SK-N-SH (cell line): ENCODE measurements at regions not wholly inside any gene's neighbourhood (a gene's known extent, or its start where the extent isn't known, plus 50 kb on each side); places are given as distances from the start of the nearest gene placed in this dataset.

Experiments used
- CTCF ChIA-PET: fragments of 300-600, 350-600 bp; formaldehyde crosslinking; extraction: SDS; loops from one replicate; lab custom pipeline; 2021; lab: Yijun Ruan, JAX
- POLR2A ChIA-PET: fragments of 350-600 bp; sonication (Branson Sonifier 250); formaldehyde crosslinking; extraction: SDS; loops from one replicate; lab custom pipeline; 2020; ENCODE audit warnings: antibody characterized with exemption, inconsistent platforms; lab: Yijun Ruan, JAX
- DNase-seq: peaks from one replicate; pipeline ENCODE4 v3.0.0; 2012
- H2AFZ ChIP-seq: fragments of 200-600 bp; sonication (generic); 2 replicates; pipeline ENCODE4 v1.8.1; 2016; ENCODE audit warnings: antibody characterized with exemption, mild to moderate bottlenecking, low read depth
- H3F3A ChIP-seq: fragments of 200-600 bp; sonication (generic); replicated peaks from 2 replicates; pipeline ENCODE3; 2016; ENCODE audit warnings: antibody characterized with exemption, mild to moderate bottlenecking; ENCODE audit not compliant: insufficient read depth
- H3K27ac ChIP-seq, 2 experiments: fragments of 200-500 bp in 1 of 2; fragments of 200-600 bp in 1 of 2; sonication (Bioruptor generic) in 1 of 2; sonication (generic), shearing (Covaris generic) in 1 of 2; 2 replicates each; pipeline versions ENCODE4 v1.5.1 to v1.6.1; 2014 to 2016; ENCODE audit warnings: low read depth in 2 of 2, inconsistent platforms in 1 of 2, low read length in 1 of 2, mild to moderate bottlenecking in 1 of 2, mixed read lengths in 1 of 2
- H3K27me3 ChIP-seq: fragments of 200-600 bp; sonication (generic), shearing (Covaris generic); 2 replicates; pipeline ENCODE4 v1.6.1; 2016; ENCODE audit warnings: mixed run types; ENCODE audit not compliant: insufficient read depth
- H3K36me3 ChIP-seq, 2 experiments: fragments of 200-500 bp in 1 of 2; fragments of 200-600 bp in 1 of 2; sonication (Bioruptor generic) in 1 of 2; sonication (generic) in 1 of 2; replicated peaks in 1 of 2; 2 replicates each; pipeline versions ENCODE3 to v1.5.1; 2014 to 2016; ENCODE audit warnings: low read length in 1 of 2, mild to moderate bottlenecking in 1 of 2; ENCODE audit not compliant: insufficient read depth in 2 of 2, control insufficient read depth in 1 of 2
- H3K4me1 ChIP-seq, 2 experiments: fragments of 200-500 bp in 1 of 2; fragments of 200-600 bp in 1 of 2; sonication (Bioruptor generic) in 1 of 2; sonication (generic), shearing (Covaris generic) in 1 of 2; 2 replicates each; pipeline versions ENCODE4 v1.5.1 to v1.6.1; 2014 to 2016; ENCODE audit warnings: low read depth in 1 of 2, low read length in 1 of 2, mixed run types in 1 of 2; ENCODE audit not compliant: insufficient read depth in 2 of 2, control insufficient read depth in 1 of 2
- H3K4me2 ChIP-seq: fragments of 200-600 bp; sonication (generic), shearing (Covaris generic); 2 replicates; pipeline ENCODE4 v1.6.1; 2017; ENCODE audit warnings: mixed run types
- H3K4me3 ChIP-seq, 2 experiments: fragments of 200-500 bp in 1 of 2; fragments of 200-600 bp in 1 of 2; sonication (Bioruptor generic) in 1 of 2; sonication (generic), shearing (Covaris generic) in 1 of 2; 2 replicates each; pipeline versions ENCODE4 v1.5.1 to v1.8.1; 2014 to 2016; ENCODE audit warnings: low read depth in 2 of 2, inconsistent platforms in 1 of 2, low read length in 1 of 2, mild to moderate bottlenecking in 1 of 2, mixed read lengths in 1 of 2, moderate library complexity in 1 of 2
- H3K79me2 ChIP-seq: fragments of 200-600 bp; sonication (generic); 2 replicates; pipeline ENCODE4 v1.8.1; 2017; ENCODE audit warnings: mild to moderate bottlenecking; ENCODE audit not compliant: insufficient read depth
- H3K9ac ChIP-seq: fragments of 200-600 bp; sonication (generic); 2 replicates; pipeline ENCODE4 v1.6.1; 2017; ENCODE audit warnings: mixed run types
- H3K9me2 ChIP-seq: fragments of 200-600 bp; sonication (generic); 2 replicates; pipeline ENCODE4 v1.6.1; 2017; ENCODE audit warnings: mixed run types
- H3K9me3 ChIP-seq: fragments of 200-600 bp; sonication (generic); 2 replicates; pipeline ENCODE4 v1.6.1; 2017; ENCODE audit warnings: mixed run types, mild to moderate bottlenecking, moderate library complexity
- H4K20me1 ChIP-seq: fragments of 200-600 bp; sonication (generic); 2 replicates; pipeline ENCODE4 v1.6.1; 2017; ENCODE audit warnings: mild to moderate bottlenecking, mixed run types; ENCODE audit not compliant: insufficient read depth
- CHD2 ChIP-seq: fragments of 150-350 bp; IDR thresholded peaks from 2 replicates; pipeline ENCODE4 v1.6.1; 2018; ENCODE audit warnings: low read length; ENCODE audit not compliant: partially characterized antibody
- CTCF ChIP-seq: fragments of 200-600 bp; sonication (generic); IDR thresholded peaks from 2 replicates; pipeline ENCODE4 v1.6.1; 2017; ENCODE audit warnings: antibody characterized with exemption, mild to moderate bottlenecking, moderate library complexity
- EZH2phosphoT487 ChIP-seq: fragments of 200-600 bp; sonication (generic); IDR thresholded peaks from 2 replicates; pipeline ENCODE4 v1.6.1; 2017; ENCODE audit warnings: low read depth, mixed run types, mild to moderate bottlenecking, antibody characterized with exemption, moderate library complexity, borderline replicate concordance
- FOSL2 ChIP-seq: IDR thresholded peaks from 2 replicates; pipeline ENCODE4 v1.4.0; 2012; ENCODE audit warnings: low read depth, mild to moderate bottlenecking, moderate library complexity, borderline replicate concordance
- GABPA ChIP-seq: IDR thresholded peaks from 2 replicates; pipeline ENCODE4 v1.4.0; 2012; ENCODE audit warnings: low read depth, mild to moderate bottlenecking
- GATA2 ChIP-seq: sonication (generic); formaldehyde crosslinking; IDR thresholded peaks from 2 replicates; pipeline ENCODE4 v1.5.0; 2020; ENCODE audit warnings: mild to moderate bottlenecking, missing genetic modification reagents
- JUND ChIP-seq: IDR thresholded peaks from 2 replicates; pipeline ENCODE4 v1.4.0; 2012
- MAX ChIP-seq: IDR thresholded peaks from 2 replicates; pipeline ENCODE4 v1.4.0; 2012; ENCODE audit warnings: low read depth
- MEF2A ChIP-seq: IDR thresholded peaks from 2 replicates; pipeline ENCODE4 v1.4.0; 2012; ENCODE audit warnings: low read depth, borderline replicate concordance
- NRF1 ChIP-seq: IDR thresholded peaks from 2 replicates; pipeline ENCODE4 v1.6.1; 2012; ENCODE audit warnings: low read depth, mild to moderate bottlenecking, low read length
- POLR2AphosphoS5 ChIP-seq: IDR thresholded peaks from 2 replicates; pipeline ENCODE4 v1.6.1; 2012; ENCODE audit warnings: low read depth, low read length
- RCOR1 ChIP-seq: fragments of 150-350 bp; IDR thresholded peaks from 2 replicates; pipeline ENCODE4 v1.6.1; 2017; ENCODE audit warnings: antibody characterized with exemption, low read length
- REST ChIP-seq: IDR thresholded peaks from 2 replicates; pipeline ENCODE4 v1.6.1; 2012; ENCODE audit warnings: mild to moderate bottlenecking, low read depth, low read length, moderate library complexity
- RXRA ChIP-seq: IDR thresholded peaks from 2 replicates; pipeline ENCODE4 v1.4.0; 2012; ENCODE audit warnings: low read depth, mild to moderate bottlenecking, borderline replicate concordance
- SIN3A ChIP-seq: IDR thresholded peaks from 2 replicates; pipeline ENCODE4 v1.6.1; 2012; ENCODE audit warnings: low read depth, mild to moderate bottlenecking, low read length, moderate library complexity, borderline replicate concordance
- SMC3 ChIP-seq: IDR thresholded peaks from 2 replicates; pipeline ENCODE4 v1.6.1; 2012; ENCODE audit warnings: low read depth, low read length, improper control_type of control experiment
- TCF12 ChIP-seq: IDR thresholded peaks from 2 replicates; pipeline ENCODE4 v1.4.0; 2012
- USF1 ChIP-seq: IDR thresholded peaks from 2 replicates; pipeline ENCODE4 v1.4.0; 2012; ENCODE audit warnings: low read depth, borderline replicate concordance
- USF2 ChIP-seq: fragments of 150-350 bp; IDR thresholded peaks from 2 replicates; pipeline ENCODE4 v1.6.1; 2017; ENCODE audit warnings: antibody characterized with exemption, low read length, low read depth, borderline replicate concordance
- ZBTB33 ChIP-seq: IDR thresholded peaks from 2 replicates; pipeline ENCODE4 v1.4.0; 2012; ENCODE audit warnings: low read depth, borderline replicate concordance
- WGBS: methylation state at CpG from one replicate; pipeline ENCODE4 v1.1.6; 2017; ENCODE audit warnings: low lambda C conversion rate; 5-methylcytosine and 5-hydroxymethylcytosine counted together

GRCh38 chr4:138632856-138633579 is 382.6 kb upstream of the NOCT start (continued):
- no peak for TF ChIP-seq USF2
- no peak for TF ChIP-seq TCF12
- no peak for TF ChIP-seq RXRA
- TF ChIP-seq POLR2AphosphoS5 = no peak

- Histone ChIP-seq H2AFZ (no peak overlapping the region), H3F3A (no peaks in the 10 kb centered on the region), H3K9me3 (no peaks in the 10 kb centered on the region), H3K4me1 (no peaks in the 10 kb centered on the region), H3K79me2 (no peaks in the 10 kb centered on the region), H3K4me2 (no peak overlapping the region), H3K27ac (no peak overlapping the region), H3K4me3 (no peak overlapping the region), H3K9ac (no peak overlapping the region), H3K9me2 (no peaks in the 10 kb centered on the region), H3K36me3 (no peaks in the 10 kb centered on the region), H3K27me3 (no peaks in the 10 kb centered on the region), H4K20me1 (no peaks in the 10 kb centered on the region)
- 71% methylated on average over 3 of the region's 3 CpGs for WGBS
- ChIA-PET CTCF (no interaction called here), POLR2A (no interaction called here)
- DNase-seq = no peak
- TF ChIP-seq EZH2phosphoT487 (no peak), USF1 (no peak), REST (no peak), GABPA (no peak), FOSL2 (no peak), ZBTB33 (no peak), USF2 (no peak), RXRA (no peak), CTCF (no peak), SMC3 (no peak), GATA2 (CRISPR knock-in tag) (no peak), MAX (no peak), SIN3A (no peak), JUND (no peak), CHD2 (no peak), RCOR1 (no peak), MEF2A (no peak), NRF1 (no peak)
Observed at GRCh38 chr4:138630666-138631065, 384.9 kb upstream of the NOCT start.
